Vagina (tissue), 2 donors: ENCODE measurements at regions not wholly inside any gene's neighbourhood (a gene's known extent, or its start where the extent isn't known, plus 50 kb on each side); places are given as distances from the start of the nearest gene placed in this dataset.

Experiments
- DNase-seq, 2 donors: peaks; one replicate each; pipeline ENCODE4 v3.0.0-alpha.2; 2017; ENCODE audit errors: extremely low spot score in 2 of 2
- H3K27ac ChIP-seq: fragments of 200-600 bp; sonication (generic); one replicate; pipeline ENCODE4 v1.5.1; 2019
- H3K27me3 ChIP-seq: fragments of 200-600 bp; sonication (generic); one replicate; pipeline ENCODE4 v1.5.1; 2019
- H3K36me3 ChIP-seq, 2 donors: fragments of 200-600 bp; sonication (generic); one replicate each; pipeline ENCODE4 v1.5.1; 2017 to 2019
- H3K4me1 ChIP-seq: fragments of 200-600 bp; sonication (generic); one replicate; pipeline ENCODE4 v1.5.1; 2019
- H3K4me3 ChIP-seq, 2 donors: fragments of 200-600 bp; sonication (generic); 1 replicate in 1 of 2; 2 replicates in 1 of 2; pipeline ENCODE4 v1.5.1; 2016 to 2019
- H3K9me3 ChIP-seq: fragments of 200-600 bp; sonication (generic); one replicate; pipeline ENCODE4 v1.5.1; 2019
- POLR2A ChIP-seq, 2 donors: fragments of 450-650 bp; IDR thresholded peaks; one replicate each; pipeline ENCODE4 v1.6.1; 2017; ENCODE audit warnings: antibody characterized with exemption in 2 of 2, mild to moderate bottlenecking in 2 of 2, moderate library complexity in 2 of 2
- POLR2AphosphoS5 ChIP-seq, 2 donors: sonication (generic); formaldehyde crosslinking; IDR thresholded peaks; one replicate each; pipeline ENCODE4 v1.9.0; 2017; ENCODE audit warnings: antibody characterized with exemption in 2 of 2, mild to moderate bottlenecking in 2 of 2, low read depth in 1 of 2; ENCODE audit not compliant: insufficient read depth in 1 of 2
- intact Hi-C: fragments of 100-400 bp; cut with DNase I; formaldehyde crosslinking; loops from one replicate; pipeline ENCODE4 v1.15.1; 2023
- TF ChIP-seq, protein P1 (sequence below), 3 experiments: fragments of 450-650 bp in 2 of 3; fragments of 200-600 bp in 1 of 3; sonication (generic) in 1 of 3; IDR thresholded peaks; one replicate each; pipeline ENCODE4 v1.5.1; 2017 to 2019; ENCODE audit warnings: antibody characterized with exemption in 3 of 3, mild to moderate bottlenecking in 2 of 3, moderate library complexity in 2 of 3

GRCh38 chr15:31482122-31482922 is 155.7 kb downstream of the KLF13 start:
- H3K4me1 ChIP-seq: peaks cover 43% of the 10 kb centered on the region

DNA sequence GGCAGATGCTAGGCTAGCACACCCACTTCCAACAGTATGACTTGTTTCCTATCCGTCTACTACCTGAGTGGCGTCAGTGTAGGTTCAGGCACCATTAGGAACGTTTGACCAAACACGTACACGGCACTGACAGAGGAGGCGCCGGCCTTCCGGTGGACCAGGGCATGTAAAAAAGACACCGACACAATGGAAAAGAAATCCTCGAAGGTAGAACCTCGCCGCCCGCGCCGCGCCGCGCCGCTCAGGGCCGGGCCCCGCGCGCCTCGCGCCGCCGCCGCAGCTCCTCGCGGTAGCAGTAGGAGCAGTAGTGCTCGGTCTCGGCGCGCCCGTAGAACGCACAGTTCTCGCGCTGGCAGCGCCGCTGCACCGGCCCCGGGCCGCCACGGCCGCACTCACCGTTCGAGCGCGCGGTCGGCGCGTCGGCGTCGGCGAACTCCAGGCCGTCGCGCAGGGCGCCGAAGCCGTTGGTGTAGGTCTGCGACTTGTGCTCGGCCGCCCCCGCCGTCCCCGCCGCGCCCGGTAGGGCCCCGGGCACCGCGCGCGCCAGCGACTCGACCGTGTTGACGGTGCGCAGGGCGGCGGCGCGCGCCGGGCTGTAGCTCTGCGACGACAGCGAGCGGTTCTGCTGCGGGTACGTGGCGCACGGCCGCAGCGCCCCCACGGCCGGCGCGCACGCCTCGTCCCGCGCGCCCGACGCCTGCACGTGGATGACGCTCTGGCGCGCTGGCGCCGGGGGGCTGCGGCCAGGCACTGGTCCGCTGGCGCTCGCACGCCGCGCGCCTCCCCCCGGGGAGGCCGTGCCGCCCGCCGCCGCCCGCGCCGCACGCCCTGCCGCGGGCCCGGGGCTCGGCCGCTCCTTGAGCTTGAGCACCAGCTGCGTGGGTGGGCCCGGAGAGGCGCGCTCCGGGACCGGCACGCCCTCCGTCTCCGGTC is 156.7 kb downstream of the KLF13 start:
- H3K36me3 ChIP-seq: no peaks in the 10 kb centered on the region
- no peaks in the 10 kb centered on the region for H3K9me3 ChIP-seq
- DNase-seq: peak in 1 of 2 donors; percentile 65
- no peak overlapping the region for H3K27ac ChIP-seq
- H3K4me1 ChIP-seq: peaks cover 52% of the 10 kb centered on the region
- peak overlapping the region; percentile 39 to 56 for H3K4me3 ChIP-seq
- intact Hi-C loops: loop anchor here (10.0 kb wide), 2 partner anchors 119 to 159 kb away; partner anchors contain the start of gene KLF13
- H3K27me3 ChIP-seq: no peaks in the 10 kb centered on the region
- no peak for TF ChIP-seq POLR2A (IDR thresholded peaks at IDR 0.05)
- TF ChIP-seq POLR2AphosphoS5 (IDR thresholded peaks at IDR 0.05; ENCODE audit: insufficient read depth in 1 of 2, low read depth in 1 of 2): no peak
- TF ChIP-seq, protein P1, sequence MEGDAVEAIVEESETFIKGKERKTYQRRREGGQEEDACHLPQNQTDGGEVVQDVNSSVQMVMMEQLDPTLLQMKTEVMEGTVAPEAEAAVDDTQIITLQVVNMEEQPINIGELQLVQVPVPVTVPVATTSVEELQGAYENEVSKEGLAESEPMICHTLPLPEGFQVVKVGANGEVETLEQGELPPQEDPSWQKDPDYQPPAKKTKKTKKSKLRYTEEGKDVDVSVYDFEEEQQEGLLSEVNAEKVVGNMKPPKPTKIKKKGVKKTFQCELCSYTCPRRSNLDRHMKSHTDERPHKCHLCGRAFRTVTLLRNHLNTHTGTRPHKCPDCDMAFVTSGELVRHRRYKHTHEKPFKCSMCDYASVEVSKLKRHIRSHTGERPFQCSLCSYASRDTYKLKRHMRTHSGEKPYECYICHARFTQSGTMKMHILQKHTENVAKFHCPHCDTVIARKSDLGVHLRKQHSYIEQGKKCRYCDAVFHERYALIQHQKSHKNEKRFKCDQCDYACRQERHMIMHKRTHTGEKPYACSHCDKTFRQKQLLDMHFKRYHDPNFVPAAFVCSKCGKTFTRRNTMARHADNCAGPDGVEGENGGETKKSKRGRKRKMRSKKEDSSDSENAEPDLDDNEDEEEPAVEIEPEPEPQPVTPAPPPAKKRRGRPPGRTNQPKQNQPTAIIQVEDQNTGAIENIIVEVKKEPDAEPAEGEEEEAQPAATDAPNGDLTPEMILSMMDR (IDR thresholded peaks at IDR 0.05): no peak

More at GRCh38 chr15:31482122-31482922, 155.7 kb downstream of the KLF13 start:
- intact Hi-C loops: loop anchor here (10.0 kb wide), 2 partner anchors 118 to 158 kb away; partner anchors contain the start of gene KLF13
- Histone ChIP-seq H3K36me3 (no peaks in the 10 kb centered on the region), H3K9me3 (no peaks in the 10 kb centered on the region), H3K4me3 (peak overlapping the region in 1 of 2 donors; percentile 39), H3K27ac (no peak overlapping the region), H3K27me3 (no peaks in the 10 kb centered on the region)
- DNase-seq: peak in 1 of 2 donors; percentile 80
- TF ChIP-seq, protein P1 (IDR thresholded peaks at IDR 0.05): no peak

DNA sequence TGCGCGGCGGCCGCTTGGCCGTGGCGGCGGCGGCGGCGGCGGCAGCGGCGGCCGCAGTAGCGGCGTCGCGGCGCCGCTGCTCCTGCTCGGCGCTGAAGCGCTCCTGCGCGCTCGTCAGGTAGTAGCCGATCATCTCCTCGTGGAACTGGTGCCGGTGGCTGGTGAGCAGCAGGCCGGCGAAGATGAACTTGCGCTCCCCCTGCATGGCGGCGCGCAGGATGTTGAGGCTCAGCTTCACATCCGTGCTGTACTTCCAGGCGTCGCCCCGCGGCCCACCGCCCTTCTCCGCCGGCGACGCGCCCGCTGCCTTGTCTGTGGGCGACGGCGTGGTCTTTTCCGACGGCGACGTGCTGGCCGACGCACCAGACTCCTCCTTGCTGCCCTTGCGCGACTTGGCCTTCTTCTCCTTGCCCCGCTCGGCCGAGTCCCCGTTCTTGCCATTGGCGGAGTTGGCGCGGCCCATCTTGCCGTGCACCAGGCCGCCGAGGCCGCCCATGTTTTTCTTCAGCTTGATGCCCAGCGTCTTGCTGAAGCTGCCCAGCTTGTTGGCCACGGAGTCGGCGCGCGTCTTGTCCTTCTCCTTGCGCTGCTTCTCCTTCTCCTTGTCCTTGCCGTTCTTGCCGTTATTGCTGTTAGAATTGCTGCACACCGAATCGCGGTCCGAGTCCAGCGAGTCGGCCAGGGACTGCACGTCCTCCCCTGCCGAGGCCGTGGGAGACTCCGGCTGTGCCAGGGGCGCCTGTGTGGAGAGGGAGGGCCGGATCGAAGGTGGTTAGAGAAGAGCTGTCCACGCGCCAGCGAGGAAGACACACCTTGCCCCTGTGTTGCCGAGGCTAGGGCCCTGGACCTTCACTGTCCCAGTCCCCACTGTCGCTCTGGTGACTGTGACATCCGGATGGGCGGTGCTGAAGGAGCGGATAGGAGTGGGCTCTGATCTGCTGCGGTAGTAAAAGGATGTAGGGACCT is 157.6 kb downstream of the KLF13 start:
- Histone ChIP-seq H3K27me3 (no peaks in the 10 kb centered on the region), H3K4me3 (peak overlapping the region in 1 of 2 donors; percentile 56), H3K9me3 (no peaks in the 10 kb centered on the region), H3K27ac (peak overlapping the region; percentile 41), H3K36me3 (no peaks in the 10 kb centered on the region), H3K4me1 (peaks cover 53% of the 10 kb centered on the region)
- peak in 1 of 2 donors; percentile 87 for DNase-seq
- TF ChIP-seq, protein P1 (IDR thresholded peaks at IDR 0.05): no peak
- TF ChIP-seq POLR2AphosphoS5 (IDR thresholded peaks at IDR 0.05; ENCODE audit: insufficient read depth in 1 of 2, low read depth in 1 of 2) (no peak), POLR2A (IDR thresholded peaks at IDR 0.05) (no peak)
- intact Hi-C loops: loop anchor here (10.0 kb wide), 2 partner anchors 119 to 159 kb away; partner anchors contain the start of gene KLF13

GRCh38 chr15:31484986-31485385 is 158.4 kb downstream of the KLF13 start:
- Histone ChIP-seq H3K27ac (peak overlapping the region; percentile 41), H3K4me3 (no peak overlapping the region), H3K9me3 (no peaks in the 10 kb centered on the region), H3K4me1 (peaks cover 58% of the 10 kb centered on the region), H3K27me3 (no peaks in the 10 kb centered on the region), H3K36me3 (no peaks in the 10 kb centered on the region)
- intact Hi-C loops: loop anchor here (10.0 kb wide), 2 partner anchors 120 to 160 kb away; partner anchors contain the start of gene KLF13
- TF ChIP-seq, protein P1 (IDR thresholded peaks at IDR 0.05): no peak
- TF ChIP-seq POLR2AphosphoS5 (IDR thresholded peaks at IDR 0.05; ENCODE audit: insufficient read depth in 1 of 2, low read depth in 1 of 2) (no peak), POLR2A (IDR thresholded peaks at IDR 0.05) (no peak)
- DNase-seq: peak in 1 of 2 donors; percentile 86
